ENCODE measurements at regions not wholly inside any gene's neighbourhood (a gene's known extent, or its start where the extent isn't known, plus 50 kb on each side); places are given as distances from the start of the nearest gene placed in this dataset.
A peak's percentile ranks its signal among the peaks of the same experiment; 100 is the strongest.

DNA sequence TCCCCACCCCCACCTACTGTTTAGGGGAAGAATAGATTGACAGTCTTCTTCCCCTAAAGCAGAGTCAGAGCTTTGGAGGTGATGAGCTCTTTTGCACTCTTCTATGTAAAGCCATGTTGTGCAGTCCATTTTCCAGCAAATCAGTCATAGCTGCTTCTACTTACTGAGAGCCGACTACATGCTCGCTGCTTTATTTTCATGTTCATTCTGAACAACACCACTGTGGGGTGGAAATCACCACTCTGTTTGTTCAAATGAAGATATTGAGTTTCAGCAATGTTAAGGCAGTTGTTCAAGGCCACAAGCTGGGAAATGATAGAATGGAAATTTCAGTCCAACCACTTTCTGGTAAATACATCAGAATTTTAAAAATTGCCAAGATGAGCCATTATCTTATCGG lies 88.3 kb downstream of the INSIG2 start:
- no peaks in the 10 kb centered on the region for H3K9me3 ChIP-seq (ENCODE audit: low read depth, low read length, poor library complexity, severe bottlenecking)
- DNase-seq (ENCODE audit: low spot score): no peak
- H3K27ac ChIP-seq (ENCODE audit: low read depth, low read length, poor library complexity, severe bottlenecking): no peak overlapping the region
- H3K4me3 ChIP-seq (ENCODE audit: low read depth, low read length, poor library complexity, severe bottlenecking): no peak overlapping the region
- H3K27me3 ChIP-seq (replicated peaks; ENCODE audit: insufficient read depth, low read depth, low read length, poor library complexity): no peaks in the 10 kb centered on the region
- intact Hi-C loops (cut with micrococcal nuclease; ENCODE audit: unreplicated experiment): no loop called here
- CTCF ChIA-PET: no interaction called here
- POLR2A ChIA-PET (ENCODE audit: low non-redundant PET): no interaction called here
- no peaks in the 10 kb centered on the region for H3K4me1 ChIP-seq (ENCODE audit: insufficient read depth, low read length, poor library complexity, severe bottlenecking)
- no peaks in the 10 kb centered on the region for H3K36me3 ChIP-seq (ENCODE audit: insufficient read depth, low read length, poor library complexity, severe bottlenecking)
- BruUV-seq (replicated peaks): no TSS peak
- TF ChIP-seq, protein P1, sequence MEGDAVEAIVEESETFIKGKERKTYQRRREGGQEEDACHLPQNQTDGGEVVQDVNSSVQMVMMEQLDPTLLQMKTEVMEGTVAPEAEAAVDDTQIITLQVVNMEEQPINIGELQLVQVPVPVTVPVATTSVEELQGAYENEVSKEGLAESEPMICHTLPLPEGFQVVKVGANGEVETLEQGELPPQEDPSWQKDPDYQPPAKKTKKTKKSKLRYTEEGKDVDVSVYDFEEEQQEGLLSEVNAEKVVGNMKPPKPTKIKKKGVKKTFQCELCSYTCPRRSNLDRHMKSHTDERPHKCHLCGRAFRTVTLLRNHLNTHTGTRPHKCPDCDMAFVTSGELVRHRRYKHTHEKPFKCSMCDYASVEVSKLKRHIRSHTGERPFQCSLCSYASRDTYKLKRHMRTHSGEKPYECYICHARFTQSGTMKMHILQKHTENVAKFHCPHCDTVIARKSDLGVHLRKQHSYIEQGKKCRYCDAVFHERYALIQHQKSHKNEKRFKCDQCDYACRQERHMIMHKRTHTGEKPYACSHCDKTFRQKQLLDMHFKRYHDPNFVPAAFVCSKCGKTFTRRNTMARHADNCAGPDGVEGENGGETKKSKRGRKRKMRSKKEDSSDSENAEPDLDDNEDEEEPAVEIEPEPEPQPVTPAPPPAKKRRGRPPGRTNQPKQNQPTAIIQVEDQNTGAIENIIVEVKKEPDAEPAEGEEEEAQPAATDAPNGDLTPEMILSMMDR (conservative IDR thresholded peaks at IDR 0.05; ENCODE audit: low read depth, low read length): no peak
- no peak for TF ChIP-seq EZH2 (IDR thresholded peaks at IDR 0.05; ENCODE audit: borderline replicate concordance, low read depth, low read length, poor library complexity, severe bottlenecking)

DNA sequence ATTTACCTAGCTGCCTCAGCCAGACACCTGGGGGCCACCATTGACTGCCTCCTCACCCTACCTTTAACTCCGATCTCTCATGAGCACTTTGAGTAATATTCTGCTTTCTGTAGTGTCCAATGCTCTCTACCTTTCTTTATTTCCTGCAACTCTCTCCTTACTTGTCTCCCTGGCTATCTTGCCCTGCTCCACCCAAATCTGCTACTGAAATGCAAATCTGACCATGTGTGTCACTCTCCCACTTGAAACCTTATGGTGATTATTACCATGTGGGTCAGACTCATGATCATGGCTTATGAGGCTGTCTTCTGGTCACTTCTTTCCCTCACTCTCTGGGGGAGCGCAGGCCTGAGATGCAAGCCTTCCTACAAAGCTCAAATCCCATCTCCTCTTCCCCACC lies 83.3 kb downstream of the INSIG2 start:
- H3K36me3 ChIP-seq (ENCODE audit: insufficient read depth, low read length, poor library complexity, severe bottlenecking): no peaks in the 10 kb centered on the region
- ChIA-PET CTCF (no interaction called here), POLR2A (ENCODE audit: low non-redundant PET) (no interaction called here)
- BruUV-seq (replicated peaks): no TSS peak
- no peak overlapping the region for H3K4me3 ChIP-seq (ENCODE audit: low read depth, low read length, poor library complexity, severe bottlenecking)
- no peak for DNase-seq (ENCODE audit: low spot score)
- TF ChIP-seq, protein P1 (conservative IDR thresholded peaks at IDR 0.05; ENCODE audit: low read depth, low read length): no peak
- TF ChIP-seq EZH2 (IDR thresholded peaks at IDR 0.05; ENCODE audit: borderline replicate concordance, low read depth, low read length, poor library complexity, severe bottlenecking): no peak
- intact Hi-C loops (cut with micrococcal nuclease; ENCODE audit: unreplicated experiment): no loop called here
- peaks cover 5% of the 10 kb centered on the region for H3K4me1 ChIP-seq (ENCODE audit: insufficient read depth, low read length, poor library complexity, severe bottlenecking)
- H3K27ac ChIP-seq (ENCODE audit: low read depth, low read length, poor library complexity, severe bottlenecking): no peak overlapping the region
- H3K27me3 ChIP-seq (replicated peaks; ENCODE audit: insufficient read depth, low read depth, low read length, poor library complexity): no peaks in the 10 kb centered on the region
- no peaks in the 10 kb centered on the region for H3K9me3 ChIP-seq (ENCODE audit: low read depth, low read length, poor library complexity, severe bottlenecking)

DNA sequence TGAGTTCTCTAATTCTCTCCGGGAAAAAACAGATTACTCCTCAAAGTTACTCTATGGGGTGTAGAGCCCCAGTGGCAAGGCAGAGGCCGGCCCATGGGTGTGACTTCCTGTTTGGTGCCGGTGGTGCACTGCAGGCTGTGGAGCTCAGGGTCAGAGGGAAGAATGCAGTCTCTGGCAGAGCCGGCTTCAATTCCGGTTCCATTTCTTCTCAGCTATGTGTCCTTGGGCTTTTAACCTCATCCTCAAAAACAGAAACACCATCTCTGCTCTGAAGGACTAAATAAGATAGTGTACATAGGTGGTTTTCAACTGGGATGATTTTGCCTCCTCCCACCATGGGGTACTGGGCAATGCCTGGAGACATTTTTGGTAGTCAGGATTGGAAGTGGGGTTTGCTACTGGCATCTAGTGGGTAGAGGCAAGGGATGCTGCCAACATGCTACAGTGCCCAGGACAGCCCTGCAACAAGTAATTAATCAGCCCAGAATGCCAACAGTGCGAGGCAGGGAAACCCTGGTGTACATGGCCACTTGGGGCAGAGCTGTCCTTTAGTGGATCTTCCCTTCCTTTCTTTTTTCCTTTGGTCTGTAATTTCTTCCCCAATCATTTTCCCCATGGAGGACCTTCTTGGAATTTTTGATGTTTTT lies 81.2 kb downstream of the INSIG2 start:
- Histone ChIP-seq H3K27me3 (replicated peaks; ENCODE audit: insufficient read depth, low read depth, low read length, poor library complexity) (no peaks in the 10 kb centered on the region), H3K9me3 (ENCODE audit: low read depth, low read length, poor library complexity, severe bottlenecking) (no peaks in the 10 kb centered on the region), H3K36me3 (ENCODE audit: insufficient read depth, low read length, poor library complexity, severe bottlenecking) (no peaks in the 10 kb centered on the region), H3K4me3 (ENCODE audit: low read depth, low read length, poor library complexity, severe bottlenecking) (no peak overlapping the region), H3K4me1 (ENCODE audit: insufficient read depth, low read length, poor library complexity, severe bottlenecking) (peaks cover 5% of the 10 kb centered on the region), H3K27ac (ENCODE audit: low read depth, low read length, poor library complexity, severe bottlenecking) (no peak overlapping the region)
- no peak for TF ChIP-seq EZH2 (IDR thresholded peaks at IDR 0.05; ENCODE audit: borderline replicate concordance, low read depth, low read length, poor library complexity, severe bottlenecking)
- TF ChIP-seq, protein P1 (conservative IDR thresholded peaks at IDR 0.05; ENCODE audit: low read depth, low read length): no peak
- ChIA-PET POLR2A (ENCODE audit: low non-redundant PET) (interaction anchor here (0.6 kb wide), 1 partner anchor 28 kb away, joined by 4 read pairs; no protein-coding TSS in a partner anchor), CTCF (no interaction called here)
- intact Hi-C loops (cut with micrococcal nuclease; ENCODE audit: unreplicated experiment): no loop called here
- DNase-seq (ENCODE audit: low spot score): peak; percentile 12
- no TSS peak for BruUV-seq (replicated peaks)

Data from A673 (cell line).